HG03469 (cell line): ENCODE measurements at regions not wholly inside any gene's neighbourhood (a gene's known extent, or its start where the extent isn't known, plus 50 kb on each side); places are given as distances from the start of the nearest gene placed in this dataset.
"Not testable (repeated sequence)": the region's sequence is repeated elsewhere in the genome, so short reads cannot be mapped to it uniquely, and the experiment has no call there.

Source experiments
- ATAC-seq: cut with Tn5 transposase; IDR thresholded peaks from one replicate; pipeline ENCODE4 v1.9.1; 2021; ENCODE audit warnings: mild to moderate bottlenecking, moderate library complexity, moderate number of reproducible peaks; ENCODE audit not compliant: unreplicated experiment

DNA sequence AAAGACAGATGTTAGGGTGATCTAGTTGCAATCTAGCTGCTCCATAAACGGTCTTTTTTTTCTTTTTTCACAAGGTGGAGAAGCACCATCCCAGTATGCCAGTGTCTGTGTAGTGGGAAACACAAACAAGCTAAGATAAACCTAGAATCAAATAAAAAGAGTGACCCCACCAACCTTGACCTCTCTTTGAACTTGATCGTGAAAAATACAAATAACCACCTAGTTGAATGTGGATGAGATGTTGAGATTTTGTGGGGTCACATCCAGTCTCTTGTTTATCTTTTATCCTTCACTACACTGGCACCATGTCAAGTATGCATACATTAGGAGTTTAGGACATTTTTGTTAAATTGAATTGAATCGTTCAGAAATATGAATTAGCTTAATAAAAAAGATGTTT, 194.6 kb upstream of the EYA4 start:
- no peak for ATAC-seq

DNA sequence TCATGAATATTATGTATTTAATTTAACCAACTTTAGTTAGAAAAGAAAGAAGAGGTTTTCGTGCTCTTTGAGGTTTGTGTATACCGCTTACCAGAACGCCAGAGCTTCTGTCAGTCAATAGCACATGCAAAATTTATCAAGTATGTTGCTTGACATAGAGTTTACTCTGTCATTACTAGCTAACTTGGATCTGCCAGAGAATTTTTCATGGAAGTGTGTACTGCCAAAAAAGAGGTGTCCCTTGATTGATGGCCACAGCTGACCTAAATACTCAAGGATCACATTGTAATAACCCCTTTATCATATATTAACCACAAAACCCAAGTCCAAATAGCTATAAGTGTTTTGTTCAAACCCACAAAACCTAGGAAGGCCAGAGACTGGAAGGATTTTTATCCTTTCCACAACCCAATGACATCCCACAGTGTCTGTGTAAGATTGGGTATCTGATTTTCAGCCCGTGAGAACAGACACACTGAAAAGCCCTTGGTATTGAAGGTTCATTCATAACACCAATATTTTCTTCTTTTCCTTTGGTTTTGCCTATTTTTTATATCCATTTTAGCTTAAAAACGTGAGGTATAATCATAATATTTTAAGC, 194.0 kb upstream of the EYA4 start:
- ATAC-seq, result no peak

DNA sequence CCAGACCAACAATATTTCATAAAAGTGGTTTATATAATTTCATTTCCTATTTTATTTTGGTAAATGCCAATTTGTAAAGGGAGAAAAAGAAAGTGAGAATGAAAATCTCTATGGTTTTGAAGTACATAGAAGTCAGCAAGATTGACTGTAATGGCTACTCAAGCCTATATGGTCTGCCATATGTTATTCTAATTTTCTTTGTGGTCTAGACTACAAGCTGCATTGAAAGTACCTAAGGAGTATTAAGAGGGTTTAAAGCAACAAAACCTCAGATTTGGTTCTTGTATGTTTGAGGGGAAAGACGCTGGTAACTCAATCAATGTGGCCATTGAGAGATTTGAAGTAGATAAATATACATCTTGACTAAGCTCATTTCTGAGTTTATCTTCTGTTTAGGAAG, 193.5 kb upstream of the EYA4 start:
- no peak for ATAC-seq

DNA sequence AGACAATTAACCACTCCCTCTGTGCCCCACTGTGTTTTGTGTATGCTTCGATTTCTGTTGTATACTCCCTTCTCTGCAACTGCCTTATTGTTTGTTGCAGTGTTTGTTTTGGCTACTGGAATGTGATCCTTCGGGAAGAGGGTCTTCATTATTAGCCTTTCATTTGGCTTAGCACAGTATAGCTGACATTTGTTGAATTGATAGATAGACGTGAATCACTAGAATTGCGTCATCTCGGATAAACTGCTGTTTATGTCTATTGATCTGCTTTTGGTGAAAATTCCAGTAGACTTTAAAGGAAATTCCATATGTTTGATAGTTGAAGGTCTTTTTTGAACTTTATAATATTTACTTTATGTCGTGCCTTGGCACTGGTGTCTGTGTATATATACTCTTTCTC, 189.9 kb upstream of the EYA4 start:
- ATAC-seq, result no peak

DNA sequence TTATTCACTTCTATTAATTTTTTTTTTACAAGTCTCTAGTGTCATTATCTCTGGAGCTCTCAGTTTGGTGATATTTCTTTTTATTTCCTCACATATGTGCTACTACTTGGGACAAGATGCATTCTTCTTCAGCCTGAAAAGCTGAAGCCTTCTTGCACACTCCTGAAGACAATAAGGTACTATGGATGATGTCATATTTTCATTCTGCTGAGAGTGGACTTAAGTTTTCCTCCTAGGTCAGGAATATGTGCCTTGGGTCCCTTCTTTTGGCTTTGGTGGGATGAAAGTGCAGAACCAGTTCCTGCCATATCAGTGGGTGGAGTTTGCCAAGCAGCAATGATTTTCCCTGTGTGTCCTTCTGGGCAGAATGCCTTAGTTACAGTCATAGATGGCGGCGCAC, 188.7 kb upstream of the EYA4 start:
- no peak for ATAC-seq

DNA sequence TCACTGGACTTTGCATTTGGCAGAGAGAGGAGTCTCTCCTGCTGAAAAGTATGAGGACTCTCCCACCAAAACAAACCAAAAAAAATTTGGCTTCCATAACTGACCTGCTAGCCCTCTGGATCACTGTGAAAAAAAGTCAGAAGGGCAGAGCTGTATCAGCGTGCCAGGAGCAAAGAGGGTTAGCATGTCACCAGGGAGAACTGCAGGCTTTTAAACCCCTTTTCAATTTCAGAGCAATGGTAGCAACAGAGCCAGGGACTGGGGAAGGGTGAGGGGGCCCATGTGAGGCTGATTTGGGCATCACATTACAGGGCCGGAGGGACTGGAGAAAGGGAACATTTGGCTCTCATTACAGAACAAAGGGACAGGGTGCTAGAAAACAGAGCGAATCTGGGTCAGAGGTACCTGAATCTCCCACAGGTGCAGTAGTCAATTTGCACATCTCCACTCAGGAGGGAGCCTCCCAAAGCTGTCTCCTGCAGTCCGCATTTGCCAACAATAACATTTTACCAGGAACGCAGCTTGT, 185.7 kb upstream of the EYA4 start:
- no peak for ATAC-seq

DNA sequence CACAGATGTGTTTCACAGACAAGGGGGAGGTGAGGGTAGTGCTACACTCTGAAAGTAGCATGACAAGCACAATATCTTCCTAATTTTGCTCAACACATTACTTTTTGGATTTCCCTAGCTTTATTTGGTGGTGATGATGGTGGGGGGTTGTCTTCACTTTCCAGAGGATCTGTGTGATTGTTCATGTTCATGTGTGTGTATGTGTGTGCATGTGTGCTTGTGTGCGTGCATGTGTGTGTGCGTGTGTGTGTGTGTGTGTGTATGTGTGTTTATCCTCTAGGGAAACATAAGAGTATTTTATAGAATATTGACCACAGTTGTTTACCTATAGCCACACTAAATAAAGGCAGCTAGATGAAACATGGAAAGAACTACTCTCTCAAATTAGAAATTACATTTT, 183.8 kb upstream of the EYA4 start:
- no peak for ATAC-seq

DNA sequence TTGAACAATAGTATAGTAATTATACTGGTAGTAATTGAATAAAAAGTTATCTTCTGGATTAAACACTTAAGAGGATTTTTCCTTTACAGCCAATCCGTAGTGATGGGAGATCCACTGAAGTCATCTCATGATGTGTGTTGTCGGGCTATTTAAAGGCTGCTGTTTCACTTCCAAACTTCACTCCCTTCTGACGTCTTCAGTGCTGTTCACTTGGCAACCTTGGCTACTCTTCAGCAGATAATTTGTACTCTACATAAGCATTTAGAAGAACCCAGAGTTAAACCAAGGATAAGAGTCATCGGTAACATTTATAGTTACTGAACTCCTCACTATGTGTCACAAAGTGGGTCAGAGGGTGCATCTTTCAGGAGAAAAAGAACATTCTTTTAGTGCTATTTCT, 179.1 kb upstream of the EYA4 start:
- ATAC-seq, result no peak

DNA sequence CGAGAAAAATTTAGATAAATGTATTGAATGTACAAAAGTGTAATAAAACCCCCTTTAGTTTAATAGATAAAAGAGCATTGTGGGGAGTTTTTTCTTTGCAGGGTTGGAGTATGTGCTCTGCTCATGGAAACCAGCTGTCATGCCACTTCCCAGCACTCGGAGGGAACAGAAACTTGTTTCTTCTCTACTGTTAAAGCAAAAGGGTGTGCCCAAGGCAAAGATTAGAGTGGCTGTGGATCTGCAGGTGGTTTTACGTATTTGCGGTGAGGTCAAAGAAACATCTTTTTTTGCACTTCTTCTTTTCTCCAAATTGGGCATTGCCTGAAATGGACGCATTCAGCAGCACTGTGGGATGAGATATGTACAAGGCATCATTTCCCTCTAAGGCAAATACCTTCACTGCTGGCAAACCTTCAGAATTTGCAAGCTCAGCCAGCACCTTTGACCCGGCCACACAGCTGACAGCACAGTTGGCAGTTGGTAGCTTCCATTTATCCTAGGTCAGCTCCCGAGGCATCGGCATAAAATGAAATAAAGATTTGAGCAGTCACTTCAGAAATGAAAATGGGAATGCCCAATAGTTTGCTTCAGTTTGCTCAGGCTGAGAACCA, 178.4 kb upstream of the EYA4 start:
- no peak for ATAC-seq

DNA sequence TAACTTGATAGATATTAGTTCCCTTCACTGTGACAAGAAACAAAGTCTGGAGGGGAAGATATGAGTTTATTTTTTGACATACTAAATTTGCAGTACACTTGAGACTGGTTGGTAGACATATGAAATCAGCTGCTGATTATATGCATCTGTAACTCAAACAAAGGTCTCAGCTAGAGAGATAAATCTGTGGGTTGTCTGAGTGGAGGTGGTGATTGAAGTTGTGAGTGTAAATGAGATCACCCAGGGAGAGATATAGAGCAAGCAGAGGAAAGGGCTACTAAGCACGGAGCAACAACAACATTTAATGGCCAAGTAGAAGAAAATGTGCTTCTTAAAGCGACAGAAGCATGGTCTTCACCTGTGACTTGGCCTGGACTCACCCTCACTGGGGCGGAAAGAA, 173.2 kb upstream of the EYA4 start:
- no peak for ATAC-seq

DNA sequence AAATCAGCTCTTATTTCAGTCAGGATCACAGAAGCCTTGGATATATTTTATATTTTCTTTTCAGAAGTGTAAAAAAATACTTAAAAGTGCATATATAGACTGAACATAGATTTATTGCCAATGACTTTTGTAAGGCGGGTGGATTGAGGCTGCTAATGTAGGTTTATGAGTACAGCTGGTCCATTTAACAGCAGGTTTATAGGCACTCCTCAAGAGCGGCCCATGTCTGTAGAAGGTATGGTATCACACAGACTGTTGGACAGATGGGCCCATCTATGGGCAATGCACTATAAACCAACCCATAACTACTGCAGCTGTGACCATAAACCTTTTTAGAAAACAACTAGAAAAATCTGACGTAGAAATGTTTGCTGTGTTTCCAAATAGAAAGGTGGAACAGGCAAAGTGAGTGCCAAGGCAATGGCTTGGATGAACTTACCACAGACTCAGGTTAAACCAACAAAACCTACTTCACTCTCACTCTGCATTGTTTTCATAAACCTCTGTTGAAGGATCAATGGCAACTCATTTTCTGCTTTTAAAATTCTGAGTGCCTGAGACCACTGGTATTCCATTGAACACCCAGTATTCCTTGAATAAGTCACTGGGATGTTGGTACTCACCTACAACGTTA, 170.6 kb upstream of the EYA4 start:
- no peak for ATAC-seq

DNA sequence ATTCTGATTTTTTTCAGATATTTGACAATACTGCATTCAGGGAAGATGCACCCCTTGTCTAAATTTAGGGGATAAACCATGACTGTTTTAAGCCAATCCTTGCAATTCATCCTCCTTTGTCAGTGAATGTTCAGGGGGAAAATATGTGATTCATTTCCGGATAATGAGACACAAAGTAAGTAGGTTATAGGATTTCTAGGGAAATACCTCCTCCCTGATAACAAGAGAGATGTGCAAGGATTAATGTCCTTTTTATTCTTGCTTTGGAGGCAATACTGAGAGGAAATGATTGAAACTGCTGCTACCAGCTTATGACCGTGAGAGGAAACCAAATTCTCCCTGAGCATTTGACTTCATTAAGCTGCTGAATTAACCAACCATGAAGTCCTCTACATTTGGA, 161.3 kb upstream of the EYA4 start:
- ATAC-seq, result no peak

DNA sequence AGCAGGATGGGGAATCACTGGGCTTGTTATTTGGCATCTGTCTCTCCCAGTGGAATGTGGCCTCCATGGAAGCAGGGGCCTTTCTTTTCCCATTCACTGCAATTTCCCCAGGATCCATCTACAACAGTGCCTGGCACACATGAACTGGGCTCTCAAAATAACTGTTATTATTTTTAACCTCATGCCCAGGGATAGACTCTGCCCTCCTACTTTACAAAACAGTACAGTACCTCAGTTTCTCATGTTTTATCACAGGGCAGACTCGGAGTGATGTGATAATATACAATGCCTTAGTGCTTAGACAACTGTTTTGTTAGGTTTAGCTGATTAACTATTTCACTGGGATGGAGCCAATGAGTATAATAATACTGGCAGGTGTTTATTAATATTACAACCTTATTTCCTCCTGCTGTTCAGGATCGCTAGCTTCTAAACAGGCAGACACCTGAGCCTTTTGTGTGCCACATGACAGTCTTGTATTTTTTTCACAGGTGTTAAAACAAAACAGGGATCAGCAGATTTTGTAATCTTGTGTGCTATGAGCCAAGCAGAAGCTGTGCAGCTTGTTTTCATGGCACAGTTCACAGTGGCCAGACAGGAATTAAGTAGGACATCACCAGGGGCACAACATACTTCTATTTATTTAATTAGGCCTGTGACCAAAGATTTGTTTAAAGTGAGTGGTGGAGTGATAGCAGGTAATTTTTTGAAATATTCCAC, 157.7 kb upstream of the EYA4 start:
- ATAC-seq, result no peak

DNA sequence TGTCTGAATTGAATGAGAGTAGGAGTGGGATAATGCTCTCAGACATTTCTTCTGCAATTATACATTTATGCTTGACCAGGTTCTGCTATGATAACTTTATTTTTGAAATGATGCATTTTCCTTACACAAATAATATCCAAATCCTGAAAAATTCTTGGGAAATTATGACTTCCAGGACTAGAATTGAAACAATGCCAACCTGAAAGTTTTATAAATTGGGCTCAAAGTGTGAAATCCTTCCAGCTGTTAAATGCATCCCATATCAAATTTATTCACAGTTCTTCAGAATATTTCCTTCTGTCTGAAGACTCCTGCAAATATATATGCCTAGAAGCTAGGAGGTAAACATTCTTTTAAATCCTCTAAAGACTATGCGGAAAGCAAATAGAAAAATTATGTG, 155.7 kb upstream of the EYA4 start:
- no peak for ATAC-seq

DNA sequence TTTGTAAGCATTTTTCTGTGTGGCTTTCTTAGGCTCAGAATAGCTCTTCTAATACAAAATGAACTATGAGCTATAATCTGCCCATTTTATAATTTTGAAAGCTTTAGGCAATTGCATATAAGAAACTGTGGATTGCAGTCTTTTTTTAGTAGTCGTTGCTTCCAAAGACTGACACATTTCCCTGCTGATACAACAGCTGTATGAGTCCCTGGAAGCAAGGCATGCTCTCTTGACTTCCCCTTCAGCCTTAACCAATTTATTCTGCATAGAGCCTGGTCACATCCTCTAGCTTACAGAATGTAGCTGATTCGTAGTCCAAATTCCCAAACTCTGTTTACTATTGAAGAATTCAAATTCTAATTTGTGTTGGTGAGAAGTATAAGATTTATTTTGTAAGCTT, 155.3 kb upstream of the EYA4 start:
- no peak for ATAC-seq

DNA sequence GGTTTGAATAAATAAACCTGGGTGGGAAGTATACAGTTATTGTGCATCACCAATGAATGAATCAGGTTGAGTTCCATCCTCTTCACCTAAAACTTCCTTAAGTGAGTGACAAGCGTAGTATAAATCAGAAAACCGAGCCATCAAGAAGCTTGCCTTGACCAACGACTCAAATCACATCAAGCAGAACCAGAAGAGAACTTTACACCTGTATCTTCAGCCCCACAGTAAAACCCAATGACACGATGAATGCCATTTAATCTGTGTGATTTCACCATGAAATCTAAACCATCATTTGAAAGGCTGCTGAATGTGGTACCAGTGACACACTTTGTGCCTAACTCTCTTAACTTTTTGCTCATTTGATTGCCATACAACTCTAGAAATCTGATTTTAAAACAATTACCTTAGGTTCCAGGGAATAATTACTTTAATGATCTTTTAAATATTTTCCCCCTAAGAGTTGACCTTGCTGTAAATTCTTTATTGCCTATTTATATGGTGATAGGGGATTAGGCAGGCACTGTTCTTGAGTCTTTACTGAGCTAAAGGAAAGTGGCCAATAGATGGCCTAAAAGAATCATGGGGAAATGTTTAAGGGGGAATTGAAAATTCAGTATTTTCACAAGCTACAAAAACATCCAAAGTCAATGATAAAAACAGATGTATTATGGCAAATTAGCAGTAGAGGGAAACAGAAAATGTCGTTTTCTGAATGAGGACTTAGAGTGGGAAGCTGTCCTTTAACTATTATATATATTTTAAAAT, 152.0 kb upstream of the EYA4 start:
- ATAC-seq, result no peak

DNA sequence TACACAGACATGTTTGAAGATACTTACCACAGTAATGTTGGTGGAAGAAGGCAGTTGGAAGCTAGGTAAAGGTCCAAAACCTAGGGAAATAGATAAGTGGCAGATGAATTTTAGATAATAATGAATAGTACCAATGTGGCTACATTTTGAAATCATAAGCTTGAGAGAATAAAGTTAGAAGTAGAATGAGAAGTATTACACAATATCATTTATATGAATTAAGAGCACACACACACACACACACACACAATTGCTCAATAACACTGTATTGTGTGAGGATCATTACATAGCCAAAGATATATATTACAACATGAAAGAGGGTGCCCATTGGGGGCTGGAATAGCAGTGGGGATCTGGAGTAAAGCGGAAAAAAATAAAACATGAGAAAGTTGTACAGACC, 149.0 kb upstream of the EYA4 start:
- ATAC-seq, result no peak

DNA sequence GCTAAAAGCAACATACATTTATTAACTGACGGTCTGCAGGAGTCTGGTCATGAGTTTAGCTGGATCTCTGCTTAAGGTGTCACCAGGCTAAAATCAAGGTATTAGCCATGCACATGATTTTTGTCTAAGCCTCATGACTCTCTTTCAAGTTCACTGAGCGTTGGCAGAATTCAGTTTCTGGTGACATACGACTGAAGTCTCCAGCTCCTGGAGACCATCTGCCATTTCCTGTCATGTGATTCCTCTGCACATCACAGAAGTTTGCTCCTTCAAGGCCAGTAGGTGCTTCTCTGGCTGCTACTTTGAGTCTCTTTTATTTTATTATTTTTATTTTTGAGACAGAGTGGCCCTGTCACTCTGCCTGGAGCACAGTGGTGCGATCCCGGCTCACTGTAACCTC, 148.4 kb upstream of the EYA4 start:
- ATAC-seq, result no peak

DNA sequence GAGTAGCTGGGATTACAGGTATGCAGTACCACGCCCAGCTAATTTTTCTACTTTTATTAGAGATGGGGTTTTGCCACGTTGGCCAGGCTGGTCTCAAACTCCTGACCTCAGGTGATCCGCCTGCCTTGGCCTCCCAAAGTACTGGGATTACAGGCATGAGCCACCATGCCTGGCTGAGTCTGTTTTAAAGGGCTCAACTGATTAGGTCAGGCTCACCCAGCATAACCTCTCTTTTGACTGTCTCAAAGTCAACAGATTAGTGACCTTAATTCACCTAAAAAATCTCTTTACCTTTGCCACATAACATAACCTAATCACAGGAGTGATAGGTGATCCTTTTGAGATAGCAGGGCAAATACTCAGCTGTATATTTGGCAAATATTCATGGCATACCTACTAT, 147.9 kb upstream of the EYA4 start:
- ATAC-seq, result not testable (repeated sequence)

DNA sequence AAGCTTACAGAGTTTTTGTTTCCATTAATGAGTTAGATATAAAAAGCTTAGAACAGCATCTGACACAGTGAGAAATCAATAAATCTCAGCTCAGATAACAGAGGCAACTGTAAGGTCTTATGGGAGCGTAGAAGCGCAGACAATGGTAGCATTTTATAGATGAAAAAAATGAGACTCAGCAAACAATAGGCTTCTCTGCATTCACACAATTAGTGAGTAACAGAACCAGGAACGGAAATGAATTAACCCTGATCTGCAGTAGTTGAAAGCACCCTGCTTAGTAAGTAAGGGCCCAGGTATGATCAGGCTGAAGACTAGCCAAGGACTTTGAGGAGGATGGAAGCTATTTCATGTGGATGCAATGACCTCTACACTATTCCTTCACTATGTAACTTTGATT, 147.2 kb upstream of the EYA4 start:
- no peak for ATAC-seq

DNA sequence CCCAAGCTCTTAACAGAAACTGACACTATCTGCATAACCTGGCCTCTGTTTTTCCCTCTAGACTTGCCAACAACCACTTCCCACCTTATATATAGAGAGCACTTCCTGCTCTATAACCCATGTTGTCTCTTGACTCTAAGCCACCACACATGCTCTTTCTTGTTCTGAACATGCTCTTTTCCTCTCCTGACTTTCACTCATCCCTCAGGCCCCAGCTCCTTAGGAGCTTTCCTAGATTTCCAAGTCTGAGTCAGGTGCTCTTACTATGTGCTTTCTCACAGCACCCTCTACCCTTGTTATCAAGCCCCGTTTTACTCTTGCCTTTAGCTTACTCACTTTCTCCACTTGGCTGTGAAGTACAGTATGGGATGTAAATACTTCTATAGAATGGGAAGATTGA, 143.9 kb upstream of the EYA4 start:
- ATAC-seq, result no peak
